ENCODE measurements at regions not wholly inside any gene's neighbourhood (a gene's known extent, or its start where the extent isn't known, plus 50 kb on each side); places are given as distances from the start of the nearest gene placed in this dataset.

- TF ChIP-seq, protein P1, sequence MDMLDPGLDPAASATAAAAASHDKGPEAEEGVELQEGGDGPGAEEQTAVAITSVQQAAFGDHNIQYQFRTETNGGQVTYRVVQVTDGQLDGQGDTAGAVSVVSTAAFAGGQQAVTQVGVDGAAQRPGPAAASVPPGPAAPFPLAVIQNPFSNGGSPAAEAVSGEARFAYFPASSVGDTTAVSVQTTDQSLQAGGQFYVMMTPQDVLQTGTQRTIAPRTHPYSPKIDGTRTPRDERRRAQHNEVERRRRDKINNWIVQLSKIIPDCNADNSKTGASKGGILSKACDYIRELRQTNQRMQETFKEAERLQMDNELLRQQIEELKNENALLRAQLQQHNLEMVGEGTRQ (IDR thresholded peaks at IDR 0.05; ENCODE audit: borderline replicate concordance, low read depth, low read length), result no peak
- TF ChIP-seq, protein P2, sequence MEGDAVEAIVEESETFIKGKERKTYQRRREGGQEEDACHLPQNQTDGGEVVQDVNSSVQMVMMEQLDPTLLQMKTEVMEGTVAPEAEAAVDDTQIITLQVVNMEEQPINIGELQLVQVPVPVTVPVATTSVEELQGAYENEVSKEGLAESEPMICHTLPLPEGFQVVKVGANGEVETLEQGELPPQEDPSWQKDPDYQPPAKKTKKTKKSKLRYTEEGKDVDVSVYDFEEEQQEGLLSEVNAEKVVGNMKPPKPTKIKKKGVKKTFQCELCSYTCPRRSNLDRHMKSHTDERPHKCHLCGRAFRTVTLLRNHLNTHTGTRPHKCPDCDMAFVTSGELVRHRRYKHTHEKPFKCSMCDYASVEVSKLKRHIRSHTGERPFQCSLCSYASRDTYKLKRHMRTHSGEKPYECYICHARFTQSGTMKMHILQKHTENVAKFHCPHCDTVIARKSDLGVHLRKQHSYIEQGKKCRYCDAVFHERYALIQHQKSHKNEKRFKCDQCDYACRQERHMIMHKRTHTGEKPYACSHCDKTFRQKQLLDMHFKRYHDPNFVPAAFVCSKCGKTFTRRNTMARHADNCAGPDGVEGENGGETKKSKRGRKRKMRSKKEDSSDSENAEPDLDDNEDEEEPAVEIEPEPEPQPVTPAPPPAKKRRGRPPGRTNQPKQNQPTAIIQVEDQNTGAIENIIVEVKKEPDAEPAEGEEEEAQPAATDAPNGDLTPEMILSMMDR (IDR thresholded peaks at IDR 0.05), result no peak
- no peak for TF ChIP-seq TAF1 (IDR thresholded peaks at IDR 0.05; ENCODE audit: borderline replicate concordance, low read depth, low read length)
- no peak for TF ChIP-seq SIN3A (IDR thresholded peaks at IDR 0.05; ENCODE audit: borderline replicate concordance, low read depth, low read length)
- TF ChIP-seq MXI1 (IDR thresholded peaks at IDR 0.05; ENCODE audit: low read depth, low read length), result no peak
Measured at GRCh38 chr20:7458459-7458858, 481.8 kb downstream of the HAO1 start.
